ENCODE measurements at regions not wholly inside any gene's neighbourhood (a gene's known extent, or its start where the extent isn't known, plus 50 kb on each side); places are given as distances from the start of the nearest gene placed in this dataset.

DNA sequence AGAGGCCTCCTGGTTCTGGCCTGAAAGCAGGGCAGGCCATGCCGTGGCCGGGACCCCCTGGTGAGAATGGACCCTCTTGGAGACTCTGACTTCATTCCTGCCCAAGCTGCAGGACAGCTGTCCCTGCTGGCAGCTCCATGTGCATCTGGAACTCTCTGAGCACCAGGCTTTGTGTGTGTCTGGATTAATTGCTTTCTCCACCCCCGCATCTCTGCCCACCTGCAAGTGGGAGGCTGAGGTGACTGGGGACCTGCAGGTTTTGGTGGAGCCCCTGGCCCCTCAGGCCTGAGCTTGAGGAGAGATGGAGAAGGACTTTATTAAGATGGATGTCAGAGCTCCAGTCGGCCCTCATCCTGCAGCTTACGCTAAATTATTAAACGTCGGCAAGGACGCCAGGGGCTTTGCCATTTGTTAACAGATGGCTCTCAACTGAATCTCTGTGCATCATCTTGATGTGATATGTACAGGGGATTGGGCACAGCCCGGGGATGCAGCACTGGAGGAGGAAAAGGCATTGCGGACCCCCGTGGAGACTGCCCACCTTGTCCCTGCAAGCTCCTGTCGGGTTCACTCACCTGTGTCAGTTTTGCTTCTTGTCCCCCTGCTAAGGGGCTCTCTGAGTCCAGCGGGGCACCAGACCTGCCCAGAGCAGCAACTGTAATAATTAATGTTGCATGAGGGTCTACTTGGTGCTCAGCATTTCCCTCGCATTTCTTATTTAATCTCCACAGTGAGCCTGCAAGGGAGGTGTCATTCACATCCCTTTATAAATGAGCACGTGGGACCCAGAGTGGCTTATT lies 154.1 kb upstream of the RPL38 start:
- TF ChIP-seq, protein P1, sequence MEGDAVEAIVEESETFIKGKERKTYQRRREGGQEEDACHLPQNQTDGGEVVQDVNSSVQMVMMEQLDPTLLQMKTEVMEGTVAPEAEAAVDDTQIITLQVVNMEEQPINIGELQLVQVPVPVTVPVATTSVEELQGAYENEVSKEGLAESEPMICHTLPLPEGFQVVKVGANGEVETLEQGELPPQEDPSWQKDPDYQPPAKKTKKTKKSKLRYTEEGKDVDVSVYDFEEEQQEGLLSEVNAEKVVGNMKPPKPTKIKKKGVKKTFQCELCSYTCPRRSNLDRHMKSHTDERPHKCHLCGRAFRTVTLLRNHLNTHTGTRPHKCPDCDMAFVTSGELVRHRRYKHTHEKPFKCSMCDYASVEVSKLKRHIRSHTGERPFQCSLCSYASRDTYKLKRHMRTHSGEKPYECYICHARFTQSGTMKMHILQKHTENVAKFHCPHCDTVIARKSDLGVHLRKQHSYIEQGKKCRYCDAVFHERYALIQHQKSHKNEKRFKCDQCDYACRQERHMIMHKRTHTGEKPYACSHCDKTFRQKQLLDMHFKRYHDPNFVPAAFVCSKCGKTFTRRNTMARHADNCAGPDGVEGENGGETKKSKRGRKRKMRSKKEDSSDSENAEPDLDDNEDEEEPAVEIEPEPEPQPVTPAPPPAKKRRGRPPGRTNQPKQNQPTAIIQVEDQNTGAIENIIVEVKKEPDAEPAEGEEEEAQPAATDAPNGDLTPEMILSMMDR (IDR thresholded peaks at IDR 0.05) = no peak
- TF ChIP-seq POLR2A (IDR thresholded peaks at IDR 0.05) = no peak

All from right lobe of liver (tissue), 4 donors.